ENCODE measurements at regions not wholly inside any gene's neighbourhood (a gene's known extent, or its start where the extent isn't known, plus 50 kb on each side); places are given as distances from the start of the nearest gene placed in this dataset.

DNA sequence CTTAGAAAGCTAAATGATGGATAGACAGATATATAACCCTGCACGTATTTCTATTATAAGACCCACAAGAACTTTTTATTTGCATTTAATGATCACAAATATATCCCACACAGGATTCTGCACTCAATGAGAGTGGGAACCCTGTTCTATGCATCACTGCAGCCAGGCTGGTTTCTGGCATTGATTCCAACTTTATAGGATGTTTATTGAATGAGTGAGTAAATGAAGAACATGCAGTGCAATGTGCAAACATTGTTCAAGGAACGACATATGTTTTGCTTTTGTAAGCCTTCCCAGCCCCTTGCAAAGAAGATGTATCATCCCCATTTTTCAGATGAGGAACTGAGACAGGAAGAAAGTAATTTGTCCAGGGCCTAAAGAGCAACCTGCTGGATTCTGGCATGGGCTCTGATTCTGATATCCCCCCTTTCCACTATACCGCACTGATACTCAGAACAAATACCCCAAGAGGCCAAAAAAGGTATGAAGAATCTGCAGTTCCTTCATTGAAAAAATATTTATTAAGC lies 246.3 kb downstream of the LACC1 start:
- Mint-ChIP-seq H3K27ac (no peak overlapping the region), H3K27me3 (ENCODE audit: insufficient read depth) (peaks cover 4% of the 10 kb centered on the region; the same call in 1 of the 2 replicates), H3K4me1 (ENCODE audit: low read depth) (peaks cover 18% of the 10 kb centered on the region; the same call in 1 of the 2 replicates), H3K9me3 (peaks cover 5% of the 10 kb centered on the region), H3K4me3 (no peak overlapping the region), H3K36me3 (ENCODE audit: low read depth) (no peaks in the 10 kb centered on the region)
- DNase-seq: peak; percentile 59
- TF ChIP-seq, protein P1, sequence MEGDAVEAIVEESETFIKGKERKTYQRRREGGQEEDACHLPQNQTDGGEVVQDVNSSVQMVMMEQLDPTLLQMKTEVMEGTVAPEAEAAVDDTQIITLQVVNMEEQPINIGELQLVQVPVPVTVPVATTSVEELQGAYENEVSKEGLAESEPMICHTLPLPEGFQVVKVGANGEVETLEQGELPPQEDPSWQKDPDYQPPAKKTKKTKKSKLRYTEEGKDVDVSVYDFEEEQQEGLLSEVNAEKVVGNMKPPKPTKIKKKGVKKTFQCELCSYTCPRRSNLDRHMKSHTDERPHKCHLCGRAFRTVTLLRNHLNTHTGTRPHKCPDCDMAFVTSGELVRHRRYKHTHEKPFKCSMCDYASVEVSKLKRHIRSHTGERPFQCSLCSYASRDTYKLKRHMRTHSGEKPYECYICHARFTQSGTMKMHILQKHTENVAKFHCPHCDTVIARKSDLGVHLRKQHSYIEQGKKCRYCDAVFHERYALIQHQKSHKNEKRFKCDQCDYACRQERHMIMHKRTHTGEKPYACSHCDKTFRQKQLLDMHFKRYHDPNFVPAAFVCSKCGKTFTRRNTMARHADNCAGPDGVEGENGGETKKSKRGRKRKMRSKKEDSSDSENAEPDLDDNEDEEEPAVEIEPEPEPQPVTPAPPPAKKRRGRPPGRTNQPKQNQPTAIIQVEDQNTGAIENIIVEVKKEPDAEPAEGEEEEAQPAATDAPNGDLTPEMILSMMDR (IDR thresholded peaks at IDR 0.05): no peak

DNA sequence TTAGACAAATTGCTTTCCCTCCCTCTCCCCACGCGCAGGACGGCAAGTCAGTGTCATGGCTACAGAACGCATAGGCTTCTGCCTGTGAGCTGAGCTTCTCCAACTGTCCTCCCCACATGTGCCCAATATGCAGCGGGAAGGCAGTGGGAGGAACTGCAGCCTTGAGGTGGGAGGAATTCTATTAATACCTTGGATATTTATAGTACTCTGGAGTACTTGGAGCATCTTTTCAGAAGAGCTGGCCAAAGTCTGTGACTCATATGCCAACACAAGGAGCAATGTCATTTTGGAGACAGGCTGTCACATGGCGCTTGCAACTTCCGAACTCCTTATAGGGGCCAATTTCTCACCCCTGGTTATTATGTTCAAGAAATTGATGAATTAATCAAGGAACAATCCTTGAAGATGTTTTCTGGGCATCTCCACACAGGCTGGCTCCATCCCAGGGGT lies 245.0 kb upstream of the SERP2 start:
- Mint-ChIP-seq H3K4me1 (ENCODE audit: low read depth) (peaks cover 40% of the 10 kb centered on the region), H3K4me3 (no peak overlapping the region), H3K27me3 (ENCODE audit: insufficient read depth) (peaks cover 4% of the 10 kb centered on the region; the same call in 1 of the 2 replicates), H3K27ac (no peak overlapping the region), H3K9me3 (no peaks in the 10 kb centered on the region; the same call in 1 of the 2 replicates), H3K36me3 (ENCODE audit: low read depth) (no peaks in the 10 kb centered on the region)
- DNase-seq: peak; percentile 39
- TF ChIP-seq, protein P1 (IDR thresholded peaks at IDR 0.05): no peak

DNA sequence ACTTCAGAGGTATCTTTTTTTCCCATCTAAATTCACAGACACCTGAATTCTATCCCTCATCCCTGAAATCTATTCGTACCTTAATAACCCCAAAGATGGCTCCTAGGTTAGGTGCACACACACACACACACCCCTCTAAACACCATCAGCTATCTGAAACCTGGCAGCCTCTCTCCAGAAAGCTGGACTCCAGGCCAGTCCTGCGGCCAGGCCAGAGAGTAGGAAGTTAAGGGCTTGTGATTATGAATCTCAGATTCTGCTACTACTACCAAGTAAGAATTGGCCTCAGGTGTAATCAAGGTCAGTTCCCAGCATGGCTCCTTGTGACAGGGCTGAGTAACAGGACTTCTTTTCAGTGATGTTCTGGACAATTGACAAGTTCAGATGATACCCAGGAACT lies 244.2 kb upstream of the SERP2 start:
- Mint-ChIP-seq H3K27ac (no peak overlapping the region), H3K36me3 (ENCODE audit: low read depth) (no peaks in the 10 kb centered on the region), H3K27me3 (ENCODE audit: insufficient read depth) (peaks cover 4% of the 10 kb centered on the region; the same call in 1 of the 2 replicates), H3K4me1 (ENCODE audit: low read depth) (peaks cover 40% of the 10 kb centered on the region), H3K9me3 (no peaks in the 10 kb centered on the region), H3K4me3 (no peak overlapping the region)
- no peak for DNase-seq
- TF ChIP-seq, protein P1 (IDR thresholded peaks at IDR 0.05): no peak

DNA sequence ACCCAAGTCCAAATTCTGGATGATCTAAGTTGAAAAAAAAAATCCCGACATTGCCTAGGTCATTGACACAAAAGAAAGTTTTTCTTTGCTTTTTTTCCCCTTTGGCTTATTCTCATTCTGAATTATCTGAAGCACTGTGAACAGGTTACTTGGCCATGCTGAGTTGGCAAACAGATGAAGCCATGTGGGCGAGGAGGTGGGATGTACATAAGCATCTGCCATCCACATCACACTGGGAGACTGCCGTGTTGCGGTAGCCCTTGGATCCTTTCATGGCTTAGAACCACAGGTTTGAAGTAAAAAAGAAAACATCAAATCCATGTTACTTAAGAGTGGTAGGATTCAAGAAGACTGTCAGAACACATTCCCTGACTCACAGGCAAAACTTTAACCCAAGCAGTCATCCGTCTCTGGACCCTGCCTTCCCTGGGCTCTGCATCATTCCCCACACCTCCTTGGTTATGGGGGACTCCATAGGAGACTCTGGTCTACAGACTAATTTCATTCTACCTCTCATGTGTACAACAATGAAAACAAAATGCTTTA lies 242.5 kb upstream of the SERP2 start:
- no peaks in the 10 kb centered on the region for H3K9me3 Mint-ChIP-seq
- TF ChIP-seq, protein P1 (IDR thresholded peaks at IDR 0.05): no peak
- H3K27me3 Mint-ChIP-seq (ENCODE audit: insufficient read depth): peaks cover 4% of the 10 kb centered on the region
- H3K4me1 Mint-ChIP-seq (ENCODE audit: low read depth): peaks cover 31% of the 10 kb centered on the region
- DNase-seq: no peak
- H3K27ac Mint-ChIP-seq: no peak overlapping the region
- no peaks in the 10 kb centered on the region for H3K36me3 Mint-ChIP-seq (ENCODE audit: low read depth)
- no peak overlapping the region for H3K4me3 Mint-ChIP-seq

DNA sequence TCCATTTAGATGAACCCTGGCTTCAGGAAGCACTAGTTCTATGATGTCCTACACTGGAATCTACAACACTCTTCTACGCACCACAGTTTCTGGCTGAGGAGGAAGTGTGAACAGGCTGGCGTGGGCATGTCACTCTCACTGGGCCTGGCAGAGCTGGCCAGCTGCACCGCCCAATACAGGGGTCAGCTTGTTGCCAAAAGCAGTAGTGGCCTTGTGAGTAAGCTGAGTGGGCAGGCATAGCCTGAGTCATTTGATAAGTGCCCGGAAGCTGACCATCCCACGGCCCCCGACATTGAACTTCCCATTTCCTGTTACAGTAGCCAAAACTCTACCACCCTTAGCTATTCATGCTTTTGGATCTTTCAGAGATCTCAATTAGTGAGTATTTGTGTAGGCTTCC lies 240.9 kb upstream of the SERP2 start:
- peak overlapping the region; percentile 16; the same call in 1 of the 2 replicates for H3K4me3 Mint-ChIP-seq
- H3K27ac Mint-ChIP-seq: peak overlapping the region; percentile 47
- H3K4me1 Mint-ChIP-seq (ENCODE audit: low read depth): peaks cover 36% of the 10 kb centered on the region
- peaks cover 4% of the 10 kb centered on the region for H3K27me3 Mint-ChIP-seq (ENCODE audit: insufficient read depth)
- H3K9me3 Mint-ChIP-seq: no peaks in the 10 kb centered on the region
- peak; percentile 36 for DNase-seq
- no peaks in the 10 kb centered on the region for H3K36me3 Mint-ChIP-seq (ENCODE audit: low read depth)
- TF ChIP-seq, protein P1 (IDR thresholded peaks at IDR 0.05): no peak

Data from HFFc6 (cell line).